Prostate gland (tissue), 2 donors: ENCODE measurements at regions not wholly inside any gene's neighbourhood (a gene's known extent, or its start where the extent isn't known, plus 50 kb on each side); places are given as distances from the start of the nearest gene placed in this dataset.

ENCODE experiments used
- CTCF ChIP-seq, 4 experiments: fragments of 200-600 bp in 2 of 4; fragments of 450-650 bp in 2 of 4; sonication (generic) in 2 of 4; IDR thresholded peaks; 1 replicate in 3 of 4; 2 replicates in 1 of 4; pipeline ENCODE4 v1.5.1; 2016 to 2019; ENCODE audit warnings: antibody characterized with exemption in 4 of 4, mild to moderate bottlenecking in 2 of 4, moderate library complexity in 2 of 4
- POLR2A ChIP-seq: fragments of 450-650 bp; IDR thresholded peaks from one replicate; pipeline ENCODE4 v1.6.1; 2016; ENCODE audit warnings: antibody characterized with exemption, mild to moderate bottlenecking

GRCh38 chr1:30110846-30111245 is 612.5 kb downstream of the MATN1 start:
- TF ChIP-seq POLR2A, result no peak
- no peak for TF ChIP-seq CTCF (IDR thresholded peaks at IDR 0.05)
